ENCODE measurements at regions not wholly inside any gene's neighbourhood (a gene's known extent, or its start where the extent isn't known, plus 50 kb on each side); places are given as distances from the start of the nearest gene placed in this dataset.

- intact Hi-C loops (cut with micrococcal nuclease): no loop called here
- no peak for DNase-seq (ENCODE audit: unreplicated experiment)
- Mint-ChIP-seq H3K27me3 (ENCODE audit: insufficient read depth, unreplicated experiment) (no peaks in the 10 kb centered on the region), H3K36me3 (ENCODE audit: insufficient read depth, unreplicated experiment) (peaks cover 7% of the 10 kb centered on the region), H3K9me3 (ENCODE audit: unreplicated experiment) (no peaks in the 10 kb centered on the region), H3K27ac (ENCODE audit: low read depth, unreplicated experiment) (no peak overlapping the region), H3K4me3 (ENCODE audit: unreplicated experiment) (no peak overlapping the region), H3K4me1 (ENCODE audit: insufficient read depth, unreplicated experiment) (no peaks in the 10 kb centered on the region)
- BruUV-seq (replicated peaks): no TSS peak
- CTCF ChIA-PET: interaction anchor here (1.4 kb wide), 1 partner anchor 12 kb away, joined by 6 read pairs; no protein-coding TSS in a partner anchor
- POLR2A ChIA-PET: interaction anchor here (0.5 kb wide), 1 partner anchor 215 kb away, joined by 3 read pairs; no protein-coding TSS in a partner anchor
- TF ChIP-seq CTCF (IDR thresholded peaks at IDR 0.05; ENCODE audit: unreplicated experiment): no peak
These were observed 592.1 kb downstream of the TLE4 start for GRCh38 chr9:80163889-80164288.

- BruUV-seq (replicated peaks): no TSS peak
- Mint-ChIP-seq H3K4me3 (ENCODE audit: unreplicated experiment) (no peak overlapping the region), H3K27me3 (ENCODE audit: insufficient read depth, unreplicated experiment) (no peaks in the 10 kb centered on the region), H3K9me3 (ENCODE audit: unreplicated experiment) (no peaks in the 10 kb centered on the region), H3K36me3 (ENCODE audit: insufficient read depth, unreplicated experiment) (peaks cover 7% of the 10 kb centered on the region), H3K27ac (ENCODE audit: low read depth, unreplicated experiment) (no peak overlapping the region), H3K4me1 (ENCODE audit: insufficient read depth, unreplicated experiment) (no peaks in the 10 kb centered on the region)
- ChIA-PET POLR2A (no interaction called here), CTCF (interaction anchor here (0.5 to 0.6 kb wide), 2 partner anchors 200 to 279 kb away, joined by 3 read pairs; no protein-coding TSS in a partner anchor)
- TF ChIP-seq CTCF (IDR thresholded peaks at IDR 0.05; ENCODE audit: unreplicated experiment): no peak
- DNase-seq (ENCODE audit: unreplicated experiment): no peak
- intact Hi-C loops (cut with micrococcal nuclease): no loop called here
These were observed 586.9 kb downstream of the TLE4 start for GRCh38 chr9:80158554-80159170.

- no peak for TF ChIP-seq CTCF (IDR thresholded peaks at IDR 0.05; ENCODE audit: unreplicated experiment)
- DNase-seq (ENCODE audit: unreplicated experiment): no peak
- Mint-ChIP-seq H3K4me3 (ENCODE audit: unreplicated experiment) (no peak overlapping the region), H3K36me3 (ENCODE audit: insufficient read depth, unreplicated experiment) (peaks cover 7% of the 10 kb centered on the region), H3K9me3 (ENCODE audit: unreplicated experiment) (no peaks in the 10 kb centered on the region), H3K27ac (ENCODE audit: low read depth, unreplicated experiment) (no peak overlapping the region), H3K27me3 (ENCODE audit: insufficient read depth, unreplicated experiment) (no peaks in the 10 kb centered on the region), H3K4me1 (ENCODE audit: insufficient read depth, unreplicated experiment) (no peaks in the 10 kb centered on the region)
- intact Hi-C loops (cut with micrococcal nuclease): no loop called here
- no TSS peak for BruUV-seq (replicated peaks)
- POLR2A ChIA-PET: no interaction called here
- CTCF ChIA-PET: interaction anchor here (0.5 kb wide), 1 partner anchor 279 kb away, joined by 3 read pairs; no protein-coding TSS in a partner anchor
These were observed 586.4 kb downstream of the TLE4 start for GRCh38 chr9:80158131-80158530.

DNA sequence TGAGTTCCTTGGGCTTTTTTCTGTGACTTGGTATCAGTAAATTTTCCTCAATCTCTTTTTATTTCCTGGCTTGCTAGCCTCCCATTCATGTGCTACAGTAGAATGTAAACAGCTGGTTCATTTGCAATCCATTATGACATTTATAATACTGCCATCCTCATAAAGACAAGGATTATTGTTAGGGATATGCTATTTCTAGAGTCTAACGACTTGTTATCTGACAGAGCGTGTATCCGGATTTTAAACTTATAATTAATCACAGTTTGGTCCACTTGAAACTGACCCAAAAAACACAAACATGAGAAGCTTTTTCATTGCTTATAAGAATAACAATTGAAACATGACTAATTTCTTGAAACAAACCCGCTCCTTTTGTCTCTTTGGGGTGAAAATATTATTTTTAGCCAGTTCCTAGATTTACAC, 585.8 kb downstream of the TLE4 start:
- peaks cover 7% of the 10 kb centered on the region for H3K36me3 Mint-ChIP-seq (ENCODE audit: insufficient read depth, unreplicated experiment)
- no peaks in the 10 kb centered on the region for H3K4me1 Mint-ChIP-seq (ENCODE audit: insufficient read depth, unreplicated experiment)
- ChIA-PET CTCF (interaction anchor here (0.9 kb wide), 1 partner anchor 18 kb away, joined by 3 read pairs; no protein-coding TSS in a partner anchor), POLR2A (no interaction called here)
- H3K4me3 Mint-ChIP-seq (ENCODE audit: unreplicated experiment): no peak overlapping the region
- BruUV-seq (replicated peaks): no TSS peak
- no peaks in the 10 kb centered on the region for H3K9me3 Mint-ChIP-seq (ENCODE audit: unreplicated experiment)
- TF ChIP-seq CTCF (IDR thresholded peaks at IDR 0.05; ENCODE audit: unreplicated experiment): no peak
- peak; percentile 25 for DNase-seq (ENCODE audit: unreplicated experiment)
- intact Hi-C loops (cut with micrococcal nuclease): no loop called here
- H3K27me3 Mint-ChIP-seq (ENCODE audit: insufficient read depth, unreplicated experiment): no peaks in the 10 kb centered on the region
- H3K27ac Mint-ChIP-seq (ENCODE audit: low read depth, unreplicated experiment): no peak overlapping the region

Measured in MCF 10A (cell line).